Activated CD4-positive, CD25-positive, alpha-beta regulatory T cell treated with anti-CD3 and anti-CD28 coated beads, Interleukin-2, amount 50 U/mL, for 24 hours (primary cell): ENCODE measurements at regions not wholly inside any gene's neighbourhood (a gene's known extent, or its start where the extent isn't known, plus 50 kb on each side); places are given as distances from the start of the nearest gene placed in this dataset.
"Not testable (repeated sequence)": the region's sequence is repeated elsewhere in the genome, so short reads cannot be mapped to it uniquely, and the experiment has no call there.

ENCODE experiments used
- ATAC-seq, 2 donors: fragments of 150-1000 bp; cut with Tn5 transposase; one replicate each; pipeline ENCODE4 v1.10.0; 2021; ENCODE audit warnings: mild to moderate bottlenecking in 1 of 2, moderate library complexity in 1 of 2

DNA sequence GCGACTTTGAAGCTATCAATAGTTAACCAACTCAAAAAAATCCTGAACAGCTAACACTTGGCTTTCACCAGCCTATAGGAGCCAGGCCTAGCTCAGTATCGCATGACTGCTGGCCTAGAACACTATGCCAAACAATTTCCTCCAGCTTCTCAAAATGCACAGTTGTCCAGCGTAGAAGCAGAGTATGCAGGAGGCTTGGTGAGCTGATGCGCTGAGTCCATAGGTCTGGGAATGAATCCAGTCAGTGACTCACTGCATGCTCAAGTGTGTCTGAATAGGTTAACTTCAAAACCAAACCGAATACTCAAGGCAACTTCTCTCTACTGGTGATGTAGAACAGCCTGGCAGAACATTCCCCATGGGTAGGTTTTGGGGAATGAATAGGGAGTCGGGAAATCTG is 201.8 kb upstream of the IRF2BP2 start:
- ATAC-seq, result not testable (repeated sequence)

DNA sequence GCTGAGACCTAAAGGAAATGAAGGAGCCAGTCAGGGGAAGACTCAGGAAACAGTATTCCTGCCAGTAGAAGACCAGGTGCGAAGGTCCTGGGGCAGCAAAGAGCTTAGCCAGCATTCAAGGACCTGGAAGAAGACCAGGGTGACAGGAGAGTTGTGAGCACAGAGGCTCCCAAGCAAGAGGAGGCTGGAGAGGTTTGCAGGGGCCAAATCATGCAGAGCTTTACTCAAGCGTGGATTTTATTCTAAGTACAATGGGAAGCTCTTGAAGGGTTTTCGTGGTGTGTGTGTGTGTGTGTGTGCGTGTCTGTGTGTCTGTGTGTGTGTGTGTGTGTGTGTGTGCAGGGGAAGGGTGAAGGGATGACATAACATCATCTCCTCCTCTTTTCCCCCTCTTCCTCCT is 200.7 kb upstream of the IRF2BP2 start:
- not testable (repeated sequence) for ATAC-seq

DNA sequence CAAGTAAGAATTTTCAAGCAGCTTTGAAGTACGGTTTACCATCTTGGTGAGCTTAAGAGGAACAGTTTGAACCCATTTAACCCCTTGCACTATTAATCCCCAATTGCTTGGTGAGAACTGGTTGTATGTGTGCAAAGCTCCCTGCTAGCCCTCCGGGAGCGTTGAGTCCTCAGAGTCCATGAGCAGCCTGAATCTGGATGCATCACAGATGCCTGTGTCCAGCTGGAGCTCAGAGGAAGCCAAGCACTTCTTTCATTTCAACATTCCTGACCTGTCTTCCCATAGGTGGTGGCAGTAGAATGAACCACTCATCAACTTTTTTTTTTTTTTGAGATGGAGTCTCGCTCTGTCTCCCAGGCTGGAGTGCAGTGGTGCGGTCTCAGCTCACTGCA is 199.9 kb upstream of the IRF2BP2 start:
- ATAC-seq, result not testable (repeated sequence)

DNA sequence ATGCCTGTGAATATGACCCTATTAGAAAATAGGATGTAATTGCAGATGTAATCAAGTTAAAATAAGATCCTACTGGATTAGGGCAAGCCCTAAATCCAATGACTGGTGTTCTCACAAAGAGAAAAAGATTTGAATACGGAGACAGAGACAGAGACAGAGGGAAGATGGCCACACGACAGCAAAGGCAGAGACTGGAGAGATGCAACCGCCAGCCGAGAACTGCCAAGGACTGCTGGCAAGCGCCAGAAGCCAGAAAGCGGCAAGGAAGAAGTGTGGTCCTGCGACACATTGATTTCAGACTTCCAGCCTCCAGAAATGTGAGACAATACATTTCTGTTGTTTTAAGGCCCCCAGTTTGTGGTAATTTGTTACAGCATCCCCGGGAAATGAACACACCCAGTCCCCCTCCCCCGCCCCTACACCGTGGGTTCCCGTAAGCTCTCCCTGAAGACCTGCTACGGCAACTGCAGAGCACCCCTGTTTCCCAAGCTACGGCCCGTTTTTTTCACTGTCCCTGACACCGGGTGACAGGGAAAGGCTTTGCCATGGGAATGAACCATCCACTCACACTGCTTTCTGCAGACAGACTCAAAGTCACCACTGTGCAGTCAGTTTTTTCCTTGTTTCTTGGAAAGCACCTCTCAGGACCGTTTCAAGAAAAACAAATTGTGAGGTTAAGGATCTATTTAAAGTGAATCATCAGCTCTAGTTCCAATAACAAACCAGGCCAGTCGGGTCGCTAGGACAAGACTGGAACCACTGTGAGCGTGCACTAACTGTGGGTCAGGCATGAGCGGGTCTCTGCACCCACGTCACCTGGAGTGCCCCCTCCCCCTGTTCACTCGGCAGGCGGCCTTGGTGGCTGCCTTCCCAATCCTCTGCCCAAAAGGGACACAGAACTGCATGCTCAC is 199.2 kb upstream of the IRF2BP2 start:
- not testable (repeated sequence) for ATAC-seq

DNA sequence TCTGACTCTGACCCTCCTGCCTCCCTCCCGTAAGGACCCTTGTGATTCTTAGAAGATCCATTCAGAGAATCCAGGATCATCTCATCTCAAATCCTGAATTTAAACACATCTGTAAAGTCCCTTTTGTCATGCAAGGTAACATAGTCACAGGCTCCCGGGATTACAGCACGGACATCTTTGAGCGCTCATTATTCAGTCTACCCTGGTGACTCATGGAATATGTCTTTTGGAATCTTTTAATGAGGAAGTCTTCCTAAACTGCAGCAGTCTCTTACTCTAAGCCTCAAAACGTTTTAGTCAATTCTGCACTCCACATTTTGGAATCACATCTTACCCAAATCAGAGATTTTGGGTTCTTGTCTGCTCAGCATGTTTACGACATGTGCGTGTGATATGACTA is 198.5 kb upstream of the IRF2BP2 start:
- not testable (repeated sequence) for ATAC-seq

DNA sequence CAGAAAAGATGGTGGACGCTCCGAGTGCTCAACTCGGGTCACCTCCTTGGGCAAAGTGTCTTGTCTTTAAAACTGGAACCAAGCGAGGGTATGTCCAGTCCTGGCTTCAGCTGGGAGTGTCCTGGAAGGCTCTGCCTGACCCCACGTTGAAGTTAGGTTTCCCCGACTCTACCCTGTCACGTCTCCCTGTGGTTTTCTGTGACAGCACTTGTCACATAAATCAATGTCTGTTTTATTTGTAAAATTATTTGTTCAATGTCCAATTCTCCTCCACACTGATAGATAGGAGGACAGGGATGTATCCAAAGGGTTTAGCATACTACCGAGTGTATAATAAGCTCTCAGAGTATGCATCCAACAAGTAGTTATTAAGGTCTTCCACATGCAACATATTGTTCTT is 197.7 kb upstream of the IRF2BP2 start:
- not testable (repeated sequence) for ATAC-seq

DNA sequence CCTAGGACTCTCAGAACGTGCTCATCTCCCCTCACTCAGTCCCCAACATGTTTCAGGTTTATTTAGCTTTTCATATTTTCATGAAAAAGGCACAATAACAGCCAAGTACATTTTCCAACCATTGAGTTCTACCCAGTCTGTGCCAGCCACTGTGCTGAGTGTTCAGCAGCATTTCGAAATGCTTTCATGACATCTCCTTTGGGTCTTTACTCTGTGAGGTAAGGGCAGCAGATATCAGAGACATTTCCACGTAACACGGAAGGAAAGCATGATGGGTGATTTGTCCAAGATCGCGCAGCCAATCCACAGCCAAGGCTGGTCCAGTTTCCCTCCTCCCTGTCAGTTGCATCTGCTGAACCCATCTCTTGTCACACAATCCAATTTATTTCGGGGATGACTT is 192.6 kb upstream of the IRF2BP2 start:
- not testable (repeated sequence) for ATAC-seq

DNA sequence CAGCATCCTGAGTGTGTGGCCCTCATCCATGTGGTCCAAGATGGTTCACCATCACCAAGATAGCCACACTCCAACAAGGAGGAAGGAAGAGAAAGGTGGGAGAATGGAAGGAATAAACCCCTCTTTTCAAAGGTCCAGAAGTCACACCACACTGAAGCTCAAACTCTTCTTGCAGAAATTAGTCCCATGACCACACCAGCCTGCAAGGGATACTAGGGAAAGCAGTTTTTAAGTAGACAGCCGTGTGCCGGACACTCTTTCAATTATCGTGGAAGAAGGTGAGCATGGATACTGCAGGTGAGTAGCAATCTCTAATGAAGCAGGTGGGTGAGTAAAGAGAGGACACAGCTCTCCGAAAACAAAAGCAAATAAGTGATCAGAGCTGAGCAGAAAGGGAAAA is 191.7 kb upstream of the IRF2BP2 start:
- ATAC-seq, result not testable (repeated sequence)

DNA sequence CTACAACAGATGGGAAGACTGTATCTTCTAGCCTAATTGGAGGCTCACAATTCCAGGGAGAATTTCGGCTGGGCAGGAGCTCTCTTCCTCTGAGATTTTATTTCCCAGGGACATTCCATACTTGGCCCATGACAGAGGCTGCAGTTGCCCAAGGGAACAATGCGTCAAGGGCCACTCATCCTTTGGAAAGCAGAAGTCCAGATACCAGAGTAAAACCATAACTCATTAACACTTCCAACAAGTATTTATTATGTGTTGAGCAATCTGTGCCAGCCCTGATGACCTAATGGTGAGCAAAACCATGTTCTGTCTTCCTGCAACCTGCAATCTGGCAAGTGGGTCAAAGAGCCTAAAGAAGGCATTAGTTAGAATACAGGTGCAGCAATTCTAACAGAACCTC is 191.2 kb upstream of the IRF2BP2 start:
- ATAC-seq, result not testable (repeated sequence)

DNA sequence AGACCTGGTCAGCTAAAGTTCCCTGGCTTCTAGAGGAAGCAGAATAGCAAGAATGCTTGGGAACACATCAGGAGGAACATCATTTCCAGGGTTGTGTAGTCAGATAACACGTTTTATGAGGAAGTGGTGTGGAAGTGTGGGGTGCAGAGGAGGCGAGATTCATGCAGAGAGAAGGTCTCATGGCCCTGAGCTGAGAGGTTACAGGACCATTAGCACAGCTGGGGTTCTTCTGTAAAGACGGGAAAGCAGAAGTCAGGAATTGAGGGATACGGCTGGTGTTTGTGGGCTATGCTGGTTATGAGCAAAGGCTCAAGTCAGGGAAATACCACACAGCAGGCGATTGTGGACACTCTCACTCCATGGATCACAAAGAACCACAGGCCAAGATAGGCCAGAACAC is 190.6 kb upstream of the IRF2BP2 start:
- ATAC-seq, result not testable (repeated sequence)

DNA sequence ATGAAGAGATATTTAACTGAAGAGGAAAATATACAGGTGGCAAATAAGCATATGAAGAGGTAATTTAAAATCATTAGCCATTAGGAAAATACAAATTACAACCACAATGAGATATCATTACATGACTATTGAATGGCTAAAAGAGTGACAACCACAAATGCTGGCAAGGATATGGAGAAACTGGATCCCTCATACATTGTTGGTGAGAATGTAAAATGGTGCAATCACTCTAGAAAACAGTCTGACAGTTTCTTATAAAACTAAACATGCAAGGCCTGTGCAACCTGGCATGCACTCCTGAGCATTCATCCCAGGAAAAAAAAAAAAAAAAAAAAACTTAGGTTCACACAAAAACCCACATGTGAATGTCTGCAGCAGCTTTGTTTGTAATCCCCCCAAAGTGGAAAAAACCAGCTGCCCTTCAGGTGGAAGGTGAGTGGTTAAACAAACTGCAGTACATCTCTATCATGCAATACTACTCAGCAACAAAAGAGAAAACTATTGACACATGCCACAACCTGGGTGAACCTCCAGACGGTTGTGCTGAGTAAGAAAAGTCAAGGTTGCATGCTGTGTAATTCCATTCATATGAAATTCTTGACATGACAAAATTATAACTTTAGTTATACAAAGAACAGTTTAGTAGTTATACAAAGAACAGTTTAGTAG is 189.2 kb upstream of the IRF2BP2 start:
- ATAC-seq, result not testable (repeated sequence)

DNA sequence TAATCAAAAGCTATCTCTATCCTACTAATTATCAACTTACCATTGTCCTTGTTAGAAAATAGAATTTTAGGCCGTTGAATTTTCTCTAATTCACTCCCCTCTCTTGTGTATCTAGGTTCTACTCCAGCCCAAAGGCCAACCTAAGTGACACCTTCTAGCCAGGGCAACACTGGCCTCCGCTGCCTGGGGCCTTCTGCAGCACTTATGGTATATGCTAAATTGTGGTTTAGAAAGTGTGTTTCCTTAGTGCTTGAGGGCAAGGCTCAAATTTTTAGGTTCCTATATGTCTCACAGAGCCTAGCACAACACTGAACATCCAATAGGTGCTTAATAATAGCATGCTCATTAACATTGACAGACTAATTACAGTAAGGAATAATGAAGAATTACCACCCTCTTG is 187.2 kb upstream of the IRF2BP2 start:
- ATAC-seq, result not testable (repeated sequence)

DNA sequence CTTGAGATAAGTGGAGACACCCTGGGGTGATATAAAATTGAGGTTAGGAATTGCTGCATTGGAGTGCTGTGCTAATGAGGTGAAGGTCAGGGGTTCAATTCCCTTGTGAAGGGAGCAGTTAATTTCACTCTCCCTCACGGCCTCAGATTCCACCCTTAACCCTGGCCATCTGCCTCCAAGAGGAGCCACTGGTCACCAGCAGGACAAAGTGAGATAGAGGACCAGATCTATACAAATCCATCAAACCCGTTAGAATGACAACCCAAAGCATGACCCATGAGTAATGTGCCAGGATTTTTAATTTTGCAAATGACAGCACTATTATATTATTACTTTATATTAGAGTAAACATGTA is 186.4 kb upstream of the IRF2BP2 start:
- ATAC-seq, result not testable (repeated sequence)

DNA sequence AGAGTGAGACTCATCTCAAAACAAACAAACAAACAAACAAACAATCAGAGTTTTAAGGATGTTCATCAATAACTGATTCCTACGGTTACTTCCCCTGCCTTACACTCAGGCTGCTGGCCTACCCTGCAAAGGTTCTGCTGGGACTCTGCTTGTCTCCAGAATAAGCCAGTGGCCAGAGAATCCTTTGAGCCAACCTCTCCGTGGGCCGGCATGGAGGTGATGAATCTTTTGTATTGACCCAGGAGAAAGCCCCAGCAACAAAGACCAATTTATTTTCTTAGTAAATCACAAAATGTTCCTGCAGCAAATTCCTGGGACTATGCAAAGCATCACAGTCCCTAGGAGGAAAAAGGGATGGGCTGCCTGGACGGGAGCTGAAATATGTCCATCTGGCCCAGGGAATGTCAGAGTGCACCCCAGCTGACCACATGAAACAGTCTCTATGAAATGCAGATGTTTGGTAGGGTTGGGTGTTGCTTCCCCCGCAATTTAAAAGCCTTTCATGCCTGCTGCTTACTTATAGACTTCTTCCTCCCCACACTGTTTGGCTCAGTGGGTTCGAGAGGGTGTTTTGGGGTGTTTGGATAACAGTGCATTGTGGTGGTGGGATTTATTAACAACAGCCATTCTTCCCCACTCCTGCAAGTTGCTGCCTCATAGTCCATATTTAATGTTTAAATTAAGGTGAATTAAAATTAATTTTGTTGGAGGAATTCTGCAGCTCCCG is 185.9 kb upstream of the IRF2BP2 start:
- not testable (repeated sequence) for ATAC-seq

DNA sequence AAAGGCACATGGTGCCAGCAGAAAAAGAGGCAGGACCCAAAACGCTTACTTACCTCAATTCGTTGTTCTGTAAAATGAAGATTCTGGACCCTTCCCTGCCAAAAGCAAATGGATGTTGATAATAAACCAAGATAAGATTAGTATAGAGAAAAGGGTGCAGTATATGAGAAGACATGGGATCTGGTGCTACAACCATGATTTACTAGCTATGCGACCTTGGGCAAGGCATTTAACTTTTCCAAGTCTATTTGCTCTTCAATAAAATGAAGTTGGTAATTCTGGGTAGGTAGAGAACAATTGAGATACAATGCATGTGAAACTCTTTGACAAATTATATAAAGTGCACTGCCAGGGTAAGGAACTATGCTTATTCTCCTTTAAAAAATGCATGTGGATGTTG is 185.0 kb upstream of the IRF2BP2 start:
- ATAC-seq, result not testable (repeated sequence)

DNA sequence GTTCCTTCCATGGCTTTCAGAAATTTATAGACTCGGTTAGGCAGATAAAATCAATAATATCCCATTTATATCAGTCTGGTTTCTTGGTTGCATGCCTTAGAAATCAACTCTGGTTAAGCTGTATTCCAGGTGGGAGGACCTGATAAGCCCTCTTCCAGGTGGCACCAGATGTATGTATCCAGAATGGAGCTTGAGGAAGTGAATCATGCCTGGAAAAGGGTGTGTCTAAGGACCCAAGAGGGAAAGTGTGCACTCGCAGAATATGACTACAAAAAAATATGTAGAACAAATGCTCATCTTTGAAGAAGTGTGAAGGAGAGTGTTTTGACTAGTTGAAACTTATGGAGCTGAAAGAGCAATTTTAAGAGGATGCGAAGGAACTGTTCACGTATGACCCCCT is 184.5 kb upstream of the IRF2BP2 start:
- ATAC-seq, result not testable (repeated sequence)

DNA sequence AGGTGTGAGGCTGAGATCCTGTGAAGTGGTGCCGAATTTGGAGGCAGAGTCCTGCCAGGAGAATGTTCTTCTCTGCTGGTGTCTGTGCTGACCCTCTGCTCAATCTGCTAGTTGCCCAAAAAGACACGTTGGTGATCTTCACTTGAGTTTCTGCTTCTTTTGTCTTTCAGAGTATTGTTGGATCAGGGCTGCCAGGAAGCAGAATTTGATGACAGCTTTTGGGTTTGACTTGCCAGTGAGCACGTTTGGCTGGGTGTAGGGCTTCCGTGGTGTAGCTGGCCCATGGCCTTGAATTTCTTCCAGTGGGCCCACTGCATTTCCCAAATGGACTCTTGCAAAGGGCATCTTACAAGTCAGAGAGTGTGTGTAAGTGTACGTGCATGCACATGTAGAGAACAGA is 183.9 kb upstream of the IRF2BP2 start:
- ATAC-seq, result not testable (repeated sequence)

DNA sequence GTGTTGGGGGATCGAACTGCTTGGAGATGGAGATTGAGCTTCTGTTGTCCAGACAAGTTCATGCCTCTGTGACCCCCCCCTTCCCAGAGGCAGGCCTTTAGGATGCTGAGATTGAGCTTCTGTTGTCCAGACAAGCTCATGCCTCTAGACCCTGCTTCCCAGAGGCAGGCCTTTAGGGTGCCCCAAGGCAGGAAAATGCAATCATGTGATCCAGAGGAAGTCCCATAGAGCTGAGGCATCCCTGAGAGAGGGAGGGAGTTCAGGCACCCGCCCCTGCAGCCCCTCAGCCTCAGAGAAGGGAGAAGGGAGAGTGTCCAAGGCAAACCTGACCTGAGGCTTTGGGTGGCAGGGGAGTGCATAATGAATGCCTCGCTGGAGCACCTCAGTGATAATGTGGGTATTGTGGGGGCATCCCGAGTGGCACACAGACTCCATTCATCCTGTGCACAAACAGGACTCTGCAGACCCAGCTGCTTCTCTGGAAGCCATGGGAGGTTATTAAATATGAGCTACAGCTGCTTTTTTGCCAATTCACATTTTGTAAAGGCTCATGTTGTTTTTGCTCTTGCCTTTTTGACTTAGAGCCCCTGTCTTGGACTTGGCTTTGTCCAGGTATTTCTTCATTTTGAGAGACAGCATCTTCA is 182.4 kb upstream of the IRF2BP2 start:
- ATAC-seq, result not testable (repeated sequence)

DNA sequence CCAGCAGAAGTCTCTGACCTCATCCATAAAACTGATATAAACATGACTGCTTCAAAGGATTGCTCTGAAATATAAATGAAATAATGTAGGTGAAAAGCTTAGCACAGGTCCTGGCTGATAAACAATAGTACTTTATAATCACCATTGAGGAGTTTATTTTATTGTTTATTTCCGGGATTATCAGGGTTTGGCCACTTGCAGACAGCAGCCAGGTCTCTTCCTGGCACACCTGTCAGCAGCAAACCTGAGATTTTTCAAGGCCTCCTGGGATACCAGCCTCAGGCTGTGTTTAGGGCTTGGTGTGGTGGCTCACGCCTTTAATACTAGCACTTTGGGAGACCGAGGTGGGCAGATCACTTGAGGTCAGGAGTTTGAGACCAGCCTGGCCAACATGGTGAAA is 181.6 kb upstream of the IRF2BP2 start:
- ATAC-seq, result not testable (repeated sequence)

DNA sequence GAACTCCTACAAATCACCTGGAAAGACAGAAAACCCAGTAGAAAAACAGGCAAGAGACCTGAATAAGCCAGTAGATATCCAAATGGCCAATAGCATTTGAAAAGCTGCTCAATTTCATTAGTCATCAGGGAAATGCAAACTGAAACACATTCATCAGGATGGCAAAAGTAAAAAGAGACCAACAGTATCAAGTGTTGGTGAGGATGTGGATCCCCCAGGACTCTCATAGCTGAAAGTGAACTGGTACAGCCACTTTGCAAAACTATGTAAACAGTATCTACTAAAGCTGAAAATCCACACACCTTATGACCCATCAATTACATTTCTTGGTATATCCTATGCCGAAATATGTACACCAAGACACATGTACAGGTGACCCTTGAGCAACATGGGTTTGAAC is 180.4 kb upstream of the IRF2BP2 start:
- not testable (repeated sequence) for ATAC-seq

DNA sequence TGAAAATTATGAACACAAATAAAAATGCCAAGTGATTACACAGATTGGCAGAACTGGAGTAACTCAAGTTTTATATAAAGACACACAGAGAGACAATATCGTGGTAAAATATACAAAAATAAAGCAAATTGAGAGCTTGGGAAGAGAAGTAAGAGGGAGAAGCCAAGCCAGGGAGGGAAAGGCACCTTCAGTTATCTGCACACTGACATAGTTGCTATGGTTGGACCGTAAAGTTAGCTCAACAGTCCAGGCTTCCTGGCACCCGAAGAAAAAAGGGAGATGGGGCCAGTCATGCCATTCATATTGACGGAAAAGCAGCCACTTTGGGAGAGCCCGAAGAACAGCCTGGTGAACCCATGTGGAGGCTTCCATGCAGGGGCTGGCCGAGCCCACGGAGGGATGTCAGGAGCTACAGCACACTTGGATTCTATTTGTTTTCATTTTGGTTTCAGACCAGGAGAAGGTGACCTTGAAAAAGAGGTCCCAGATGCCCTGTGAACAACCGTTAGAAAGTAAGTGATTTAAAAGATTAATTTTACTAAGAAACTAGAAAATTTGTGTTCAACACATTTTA is 177.1 kb upstream of the IRF2BP2 start:
- not testable (repeated sequence) for ATAC-seq

DNA sequence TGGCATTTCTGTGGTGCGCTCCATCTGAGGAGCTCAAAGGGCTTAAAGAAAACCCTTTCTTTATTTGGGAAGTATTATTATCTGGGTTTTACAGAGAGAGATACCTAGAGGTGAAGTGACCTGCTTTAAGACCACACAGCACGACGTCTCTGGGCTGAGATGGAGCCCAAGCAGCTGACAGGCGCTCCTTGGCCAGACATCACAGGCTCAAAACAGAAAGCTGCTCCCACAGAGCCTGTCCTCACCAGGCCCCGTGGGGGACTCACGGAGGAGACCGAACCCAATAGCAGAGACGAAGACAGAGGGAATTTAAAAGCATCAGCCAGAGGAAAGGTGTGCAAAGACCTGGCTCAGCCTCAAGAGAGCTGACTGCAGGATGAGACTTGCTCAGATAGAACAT is 175.9 kb upstream of the IRF2BP2 start:
- ATAC-seq, result not testable (repeated sequence)
